Hematopoietic multipotent progenitor cell treated with erythropoietin and hydrocortisone succinate and interleukin-3 and kit ligand, for 4 days (in vitro differentiated cells): ENCODE measurements at regions not wholly inside any gene's neighbourhood (a gene's known extent, or its start where the extent isn't known, plus 50 kb on each side); places are given as distances from the start of the nearest gene placed in this dataset.

Source experiments
- DNase-seq: peaks from one replicate; pipeline ENCODE4 v3.0.0-alpha.2; 2015

- no peak for DNase-seq
Measured at GRCh38 chr20:3354247-3354646, 53.2 kb downstream of the DNAAF9 start.

GRCh38 chr20:3353646-3354045, 53.8 kb downstream of the DNAAF9 start:
- DNase-seq, result no peak

- DNase-seq, result peak; percentile 58
Measured at GRCh38 chr20:3352202-3352601, 55.3 kb downstream of the DNAAF9 start.

- peak; percentile 72 for DNase-seq
Measured at GRCh38 chr20:3350422-3350821, 57.0 kb downstream of the DNAAF9 start.

GRCh38 chr20:3349786-3350185, 57.7 kb downstream of the DNAAF9 start:
- DNase-seq, result no peak

GRCh38 chr20:3342766-3343165, 64.7 kb downstream of the DNAAF9 start:
- DNase-seq, result no peak

- peak; percentile 37 for DNase-seq
Measured at GRCh38 chr20:3340443-3340842, 67.0 kb downstream of the DNAAF9 start.

- no peak for DNase-seq
Measured at GRCh38 chr20:3339571-3339970, 67.9 kb downstream of the DNAAF9 start.

GRCh38 chr20:3339076-3339475, 68.4 kb downstream of the DNAAF9 start:
- DNase-seq, result no peak

GRCh38 chr20:3334156-3334943, 73.1 kb downstream of the DNAAF9 start:
- no peak for DNase-seq

GRCh38 chr20:3330046-3330741, 77.3 kb downstream of the DNAAF9 start:
- DNase-seq, result peak; percentile 38

GRCh38 chr20:3328501-3328900, 79.0 kb downstream of the DNAAF9 start:
- DNase-seq, result peak; percentile 15

GRCh38 chr20:3326779-3327521, 80.5 kb downstream of the DNAAF9 start:
- DNase-seq, result no peak

GRCh38 chr20:3325864-3326263, 81.6 kb downstream of the DNAAF9 start:
- no peak for DNase-seq

GRCh38 chr20:3323398-3323797, 84.1 kb downstream of the DNAAF9 start:
- peak; percentile 77 for DNase-seq

- DNase-seq, result no peak
Measured at GRCh38 chr20:3318226-3318884, 79.4 kb upstream of the SLC4A11 start.

GRCh38 chr20:3316136-3316535, 77.1 kb upstream of the SLC4A11 start:
- no peak for DNase-seq

GRCh38 chr20:3315136-3315535, 76.1 kb upstream of the SLC4A11 start:
- DNase-seq, result no peak

- DNase-seq, result no peak
Measured at GRCh38 chr20:3314391-3314790, 75.4 kb upstream of the SLC4A11 start.

GRCh38 chr20:3313683-3314065, 74.7 kb upstream of the SLC4A11 start:
- peak; percentile 22 for DNase-seq

GRCh38 chr20:3312940-3313682, 74.1 kb upstream of the SLC4A11 start:
- DNase-seq, result peak; percentile 81

- DNase-seq, result peak; percentile 23
Measured at GRCh38 chr20:3311623-3312022, 72.6 kb upstream of the SLC4A11 start.
